CD4-positive, alpha-beta T cell (primary cell): ENCODE measurements at regions not wholly inside any gene's neighbourhood (a gene's known extent, or its start where the extent isn't known, plus 50 kb on each side); places are given as distances from the start of the nearest gene placed in this dataset.

Experiments used
- ATAC-seq: fragments of 200-7000 bp; cut with Tn5 transposase; one replicate; pipeline ENCODE4 v1.10.0; 2022; ENCODE audit warnings: mild to moderate bottlenecking; ENCODE audit not compliant: poor library complexity
- CTCF ChIA-PET: fragments of 350-600 bp; sonication (Branson Sonifier 250); formaldehyde crosslinking; loops from one replicate; lab custom pipeline; 2021; ENCODE audit warnings: antibody characterized with exemption, inconsistent platforms; lab: Charles Lee
- POLR2A ChIA-PET: fragments of 350-600 bp; sonication (Branson Sonifier 250); formaldehyde crosslinking; loops from one replicate; lab custom pipeline; 2021; ENCODE audit warnings: antibody characterized with exemption, inconsistent platforms; lab: Charles Lee
- DNase-seq, 14 experiments: peaks; one replicate each; pipeline ENCODE4 v3.0.0-alpha.2; 2013 to 2020; ENCODE audit warnings: mixed read lengths in 2 of 14
- H3K27ac ChIP-seq, 2 donors: one replicate each; pipeline versions ENCODE4 v1.5.1 to v1.7.0; 2013; ENCODE audit warnings: low read length in 2 of 2, low read depth in 1 of 2, mild to moderate bottlenecking in 1 of 2
- H3K27me3 ChIP-seq, 2 experiments: 1 replicate in 1 of 2; 2 replicates in 1 of 2; pipeline versions ENCODE4 v1.6.1 to v1.7.0; 2013; ENCODE audit warnings: low read length in 2 of 2, control low read depth in 1 of 2, mild to moderate bottlenecking in 1 of 2, moderate library complexity in 1 of 2; ENCODE audit not compliant: insufficient read depth in 2 of 2, control insufficient read depth in 1 of 2
- H3K36me3 ChIP-seq: one replicate; pipeline ENCODE4 v1.6.1; 2013; ENCODE audit warnings: low read length, control low read depth; ENCODE audit not compliant: insufficient read depth
- H3K4me1 ChIP-seq: one replicate; pipeline ENCODE4 v1.6.1; 2013; ENCODE audit warnings: low read length, control low read depth; ENCODE audit not compliant: insufficient read depth
- H3K4me3 ChIP-seq: one replicate; pipeline ENCODE4 v1.5.1; 2013; ENCODE audit warnings: mild to moderate bottlenecking, low read length, moderate library complexity
- H3K9me3 ChIP-seq, 2 experiments: 1 replicate in 1 of 2; 2 replicates in 1 of 2; pipeline versions ENCODE4 v1.6.1 to v1.7.0; 2013; ENCODE audit warnings: low read length in 2 of 2, mild to moderate bottlenecking in 2 of 2, control low read depth in 1 of 2, moderate library complexity in 1 of 2; ENCODE audit not compliant: control insufficient read depth in 1 of 2, insufficient read depth in 1 of 2
- H3K27ac Mint-ChIP-seq: one replicate; pipeline ENCODE4 v1.8.0; 2020; ENCODE audit warnings: mixed read lengths
- H3K27me3 Mint-ChIP-seq: one replicate; pipeline ENCODE4 v1.8.0; 2021; ENCODE audit warnings: mixed read lengths
- H3K36me3 Mint-ChIP-seq: one replicate; pipeline ENCODE4 v1.8.0; 2021; ENCODE audit warnings: low read depth, mixed read lengths
- H3K4me1 Mint-ChIP-seq: one replicate; pipeline ENCODE4 v1.8.0; 2021; ENCODE audit warnings: low read depth, mixed read lengths
- H3K4me3 Mint-ChIP-seq: one replicate; pipeline ENCODE4 v1.8.0; 2020; ENCODE audit warnings: mild to moderate bottlenecking, mixed read lengths
- H3K9me3 Mint-ChIP-seq: one replicate; pipeline ENCODE4 v1.8.0; 2020; ENCODE audit warnings: mixed read lengths
- intact Hi-C, 2 experiments: fragments of 100-400 bp; cut with DNase I in 1 of 2; cut with micrococcal nuclease in 1 of 2; formaldehyde crosslinking; loops; one replicate each; pipeline versions ENCODE4 v1.15.1 to v1.9.0; 2023 to 2025; cut with DNase I, micrococcal nuclease
- TF ChIP-seq, protein P1 (sequence below): fragments of 200-600 bp; IDR thresholded peaks from one replicate; pipeline ENCODE4 v1.8.0; 2022; ENCODE audit warnings: antibody characterized with exemption, mild to moderate bottlenecking

GRCh38 chr13:67740871-67741535 is 510.9 kb upstream of the PCDH9 start:
- Histone ChIP-seq H3K4me1 (no peaks in the 10 kb centered on the region), H3K27ac (no peak overlapping the region), H3K36me3 (no peaks in the 10 kb centered on the region), H3K4me3 (no peak overlapping the region), H3K27me3 (no peaks in the 10 kb centered on the region), H3K9me3 (no peaks in the 10 kb centered on the region)
- no peak overlapping the region for H3K4me3 Mint-ChIP-seq
- DNase-seq (no peak), ATAC-seq (no peak)
- H3K9me3 Mint-ChIP-seq: peaks cover 12% of the 10 kb centered on the region
- ChIA-PET POLR2A (no interaction called here), CTCF (no interaction called here)
- no peaks in the 10 kb centered on the region for H3K27me3 Mint-ChIP-seq
- H3K27ac Mint-ChIP-seq: no peak overlapping the region
- no peaks in the 10 kb centered on the region for H3K4me1 Mint-ChIP-seq
- TF ChIP-seq, protein P1, sequence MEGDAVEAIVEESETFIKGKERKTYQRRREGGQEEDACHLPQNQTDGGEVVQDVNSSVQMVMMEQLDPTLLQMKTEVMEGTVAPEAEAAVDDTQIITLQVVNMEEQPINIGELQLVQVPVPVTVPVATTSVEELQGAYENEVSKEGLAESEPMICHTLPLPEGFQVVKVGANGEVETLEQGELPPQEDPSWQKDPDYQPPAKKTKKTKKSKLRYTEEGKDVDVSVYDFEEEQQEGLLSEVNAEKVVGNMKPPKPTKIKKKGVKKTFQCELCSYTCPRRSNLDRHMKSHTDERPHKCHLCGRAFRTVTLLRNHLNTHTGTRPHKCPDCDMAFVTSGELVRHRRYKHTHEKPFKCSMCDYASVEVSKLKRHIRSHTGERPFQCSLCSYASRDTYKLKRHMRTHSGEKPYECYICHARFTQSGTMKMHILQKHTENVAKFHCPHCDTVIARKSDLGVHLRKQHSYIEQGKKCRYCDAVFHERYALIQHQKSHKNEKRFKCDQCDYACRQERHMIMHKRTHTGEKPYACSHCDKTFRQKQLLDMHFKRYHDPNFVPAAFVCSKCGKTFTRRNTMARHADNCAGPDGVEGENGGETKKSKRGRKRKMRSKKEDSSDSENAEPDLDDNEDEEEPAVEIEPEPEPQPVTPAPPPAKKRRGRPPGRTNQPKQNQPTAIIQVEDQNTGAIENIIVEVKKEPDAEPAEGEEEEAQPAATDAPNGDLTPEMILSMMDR: no peak
- intact Hi-C loops: no loop called here
- H3K36me3 Mint-ChIP-seq: no peaks in the 10 kb centered on the region

- peaks cover 14% of the 10 kb centered on the region for H3K9me3 Mint-ChIP-seq
- DNase-seq (no peak), ATAC-seq (no peak)
- Histone ChIP-seq H3K4me3 (no peak overlapping the region), H3K27me3 (no peaks in the 10 kb centered on the region), H3K4me1 (no peaks in the 10 kb centered on the region), H3K9me3 (no peaks in the 10 kb centered on the region), H3K27ac (no peak overlapping the region), H3K36me3 (no peaks in the 10 kb centered on the region)
- ChIA-PET POLR2A (no interaction called here), CTCF (no interaction called here)
- no peaks in the 10 kb centered on the region for H3K4me1 Mint-ChIP-seq
- H3K27me3 Mint-ChIP-seq: no peaks in the 10 kb centered on the region
- H3K36me3 Mint-ChIP-seq: no peaks in the 10 kb centered on the region
- TF ChIP-seq, protein P1: no peak
- H3K4me3 Mint-ChIP-seq: no peak overlapping the region
- intact Hi-C loops: no loop called here
- H3K27ac Mint-ChIP-seq: no peak overlapping the region
Observed at GRCh38 chr13:67736646-67737420, 506.7 kb upstream of the PCDH9 start.

DNA sequence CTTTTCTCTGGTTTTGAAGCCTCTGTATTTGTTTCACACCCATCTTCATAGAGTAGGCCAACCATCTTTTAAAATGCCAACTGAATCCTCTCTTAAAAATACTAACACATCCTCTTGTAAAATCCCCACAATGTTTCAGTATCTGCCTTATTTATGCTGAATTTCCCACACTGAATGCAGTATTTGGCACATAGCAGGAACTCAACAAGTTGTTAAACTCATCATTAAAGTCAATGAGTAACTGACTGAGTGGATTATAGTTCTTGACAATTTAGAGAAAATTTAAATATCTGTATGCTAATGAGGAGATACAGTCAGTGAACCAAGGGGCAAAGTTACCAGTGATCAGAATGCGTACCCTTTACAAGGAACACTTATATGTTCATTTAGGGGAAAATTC is 505.5 kb upstream of the PCDH9 start:
- Mint-ChIP-seq H3K27me3 (no peaks in the 10 kb centered on the region), H3K36me3 (no peaks in the 10 kb centered on the region), H3K4me1 (no peaks in the 10 kb centered on the region), H3K4me3 (no peak overlapping the region), H3K9me3 (peaks cover 16% of the 10 kb centered on the region), H3K27ac (no peak overlapping the region)
- Histone ChIP-seq H3K9me3 (no peaks in the 10 kb centered on the region), H3K4me3 (no peak overlapping the region), H3K27ac (no peak overlapping the region), H3K27me3 (no peaks in the 10 kb centered on the region), H3K36me3 (no peaks in the 10 kb centered on the region), H3K4me1 (no peaks in the 10 kb centered on the region)
- DNase-seq (no peak), ATAC-seq (no peak)
- CTCF ChIA-PET: no interaction called here
- POLR2A ChIA-PET: no interaction called here
- intact Hi-C loops: no loop called here
- TF ChIP-seq, protein P1: no peak
